ENCODE measurements at regions not wholly inside any gene's neighbourhood (a gene's known extent, or its start where the extent isn't known, plus 50 kb on each side); places are given as distances from the start of the nearest gene placed in this dataset.

- no peak for TF ChIP-seq CTCF (conservative IDR thresholded peaks at IDR 0.05; ENCODE audit: low read depth in 2 of 2)
- no peak for TF ChIP-seq REST (IDR thresholded peaks at IDR 0.05; ENCODE audit: unreplicated experiment)
Measured at GRCh38 chr11:115677190-115677589, 173.0 kb upstream of the CADM1 start (continued).

- Mint-ChIP-seq H3K9me3 (no peaks in the 10 kb centered on the region), H3K27me3 (ENCODE audit: insufficient read depth, low read depth, poor library complexity) (peaks cover 17% of the 10 kb centered on the region), H3K36me3 (ENCODE audit: low read depth) (no peaks in the 10 kb centered on the region), H3K27ac (no peak overlapping the region), H3K4me3 (no peak overlapping the region), H3K4me1 (peaks cover 19% of the 10 kb centered on the region)
- H3K4me1 ChIP-seq (ENCODE audit: insufficient read depth), result no peaks in the 10 kb centered on the region; the same call in 1 of the 2 replicates
- no peak overlapping the region for H3K4me3 ChIP-seq
- H3K27me3 ChIP-seq (ENCODE audit: insufficient read depth), result no peaks in the 10 kb centered on the region
- no peaks in the 10 kb centered on the region for H3K36me3 ChIP-seq (ENCODE audit: insufficient read depth)
- H3K27ac ChIP-seq (ENCODE audit: low read depth), result no peak overlapping the region
- no peak overlapping the region for H2AFZ ChIP-seq
- H3K79me2 ChIP-seq (replicated peaks; ENCODE audit: insufficient read depth), result no peaks in the 10 kb centered on the region
- H3F3A ChIP-seq (replicated peaks; ENCODE audit: low read depth), result no peaks in the 10 kb centered on the region
- H3K4me2 ChIP-seq, result no peak overlapping the region
- H4K20me1 ChIP-seq (replicated peaks; ENCODE audit: insufficient read depth), result no peaks in the 10 kb centered on the region
- ATAC-seq (no peak), DNase-seq (ENCODE audit: low spot score) (no peak)
- H3K9me2 ChIP-seq (ENCODE audit: insufficient read depth), result no peaks in the 10 kb centered on the region
- no peak for TF ChIP-seq CREB1 (CRISPR knock-in tag; IDR thresholded peaks at IDR 0.05; ENCODE audit: low read depth)
- no peak for TF ChIP-seq EZH2 (IDR thresholded peaks at IDR 0.05; ENCODE audit: low read depth, unreplicated experiment)
- no peak for TF ChIP-seq ZNF462 (CRISPR knock-in tag; IDR thresholded peaks at IDR 0.05)
- TF ChIP-seq ZNF331 (CRISPR knock-in tag; IDR thresholded peaks at IDR 0.05; ENCODE audit: low read depth), result no peak
- TF ChIP-seq ZNF114 (CRISPR knock-in tag; IDR thresholded peaks at IDR 0.05), result no peak
- no peak for TF ChIP-seq STAT1 (IDR thresholded peaks at IDR 0.05; ENCODE audit: unreplicated experiment)
- no peak for TF ChIP-seq REST (IDR thresholded peaks at IDR 0.05; ENCODE audit: unreplicated experiment)
- TF ChIP-seq ETS1 (IDR thresholded peaks at IDR 0.05), result no peak
Measured at GRCh38 chr11:115676768-115677167, 172.6 kb upstream of the CADM1 start.
